ENCODE measurements at regions not wholly inside any gene's neighbourhood (a gene's known extent, or its start where the extent isn't known, plus 50 kb on each side); places are given as distances from the start of the nearest gene placed in this dataset.
"Not testable (repeated sequence)": the region's sequence is repeated elsewhere in the genome, so short reads cannot be mapped to it uniquely, and the experiment has no call there.

DNA sequence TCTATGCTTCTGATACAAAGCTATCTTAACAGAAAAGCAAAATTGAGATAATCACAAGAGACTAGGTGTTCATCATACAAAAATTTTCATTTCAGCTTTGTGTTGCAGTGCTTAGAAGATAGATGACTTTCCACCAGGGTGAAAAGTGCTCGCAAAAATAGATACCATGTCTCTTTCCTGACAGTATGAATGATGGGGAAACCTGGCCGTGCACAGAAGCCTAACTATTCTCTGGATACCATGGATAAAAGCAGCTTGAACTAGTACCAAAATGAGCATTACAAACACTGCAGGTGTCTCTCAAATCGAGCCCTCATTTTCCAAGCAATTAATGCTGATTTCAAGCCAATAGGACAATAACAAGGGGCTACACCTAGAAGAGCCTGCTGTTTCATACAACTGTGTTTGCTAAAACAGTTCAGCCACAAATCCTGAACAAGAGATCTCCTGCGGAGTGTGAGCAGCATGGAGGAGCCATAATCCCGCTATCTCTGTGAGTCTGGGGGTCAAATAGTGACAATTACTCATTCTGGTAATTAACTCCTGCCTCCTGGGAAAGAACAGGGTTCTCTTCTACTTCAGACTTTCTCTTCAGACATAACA, 507.6 kb downstream of the PID1 start:
- H3K4me3 Mint-ChIP-seq, result no peak overlapping the region
- no peak for DNase-seq

DNA sequence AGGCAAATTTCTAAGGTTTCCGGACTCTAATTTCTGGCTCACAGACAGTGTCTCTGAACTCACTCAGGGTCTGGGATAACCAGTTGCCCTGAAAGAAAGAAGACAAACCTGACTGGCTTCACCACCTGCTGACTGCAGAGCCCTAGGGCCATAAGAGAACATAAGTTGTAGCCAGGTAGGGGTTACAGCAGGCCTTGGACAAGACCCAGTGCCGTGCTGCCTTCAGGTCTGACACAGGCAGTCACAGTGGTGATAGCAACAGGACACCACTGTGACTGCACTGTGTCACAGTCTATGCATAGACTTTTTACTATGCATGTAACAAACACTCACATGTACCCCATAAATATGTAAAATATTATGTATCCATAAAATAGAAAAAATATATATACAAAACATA, 508.5 kb downstream of the PID1 start:
- no peaks in the 10 kb centered on the region for H3K27me3 Mint-ChIP-seq (ENCODE audit: low read depth)
- no peak overlapping the region for H3K4me3 Mint-ChIP-seq
- no peak for ATAC-seq (replicated peaks in 1 of 2)
- DNase-seq, result no peak
- no peaks in the 10 kb centered on the region for H3K4me1 Mint-ChIP-seq (ENCODE audit: low read depth)
- H3K9me3 Mint-ChIP-seq, result peaks cover 6 to 8% of the 10 kb centered on the region in 2 donors
- H3K27ac Mint-ChIP-seq, result no peak overlapping the region
- no peaks in the 10 kb centered on the region for H3K36me3 Mint-ChIP-seq (ENCODE audit: insufficient read depth in 2 of 2)

More for the DNA sequence above, 507.6 kb downstream of the PID1 start:
- Mint-ChIP-seq H3K4me1 (ENCODE audit: low read depth) (no peaks in the 10 kb centered on the region), H3K27me3 (ENCODE audit: low read depth) (no peaks in the 10 kb centered on the region), H3K9me3 (peaks cover 6 to 8% of the 10 kb centered on the region in 2 donors), H3K27ac (no peak overlapping the region), H3K36me3 (ENCODE audit: insufficient read depth in 2 of 2) (no peaks in the 10 kb centered on the region)
- no peak for ATAC-seq (replicated peaks in 1 of 2)

DNA sequence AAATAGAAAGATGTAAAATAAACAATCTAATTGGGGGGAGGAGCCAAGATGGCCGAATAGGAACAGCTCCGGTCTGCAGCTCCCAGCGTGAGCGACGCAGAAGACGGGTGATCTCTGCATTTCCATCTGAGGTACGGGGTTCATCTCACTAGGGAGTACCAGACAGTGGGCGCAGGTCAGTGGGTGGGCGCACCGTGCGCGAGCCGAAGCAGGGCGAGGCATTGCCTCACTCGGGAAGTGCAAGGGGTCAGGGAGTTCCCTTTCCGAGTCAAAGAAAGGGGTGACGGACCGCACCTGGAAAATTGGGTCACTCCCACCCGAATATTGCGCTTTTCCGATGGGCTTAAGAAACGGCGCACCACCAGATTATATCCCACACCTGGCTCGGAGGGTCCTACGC, 515.4 kb downstream of the PID1 start:
- H3K27ac Mint-ChIP-seq; ATAC-seq (replicated peaks in 1 of 2); DNase-seq; H3K9me3 Mint-ChIP-seq; H3K4me1 Mint-ChIP-seq (ENCODE audit: low read depth); H3K36me3 Mint-ChIP-seq (ENCODE audit: insufficient read depth in 2 of 2); H3K27me3 Mint-ChIP-seq (ENCODE audit: low read depth); H3K4me3 Mint-ChIP-seq: not testable (repeated sequence)

DNA sequence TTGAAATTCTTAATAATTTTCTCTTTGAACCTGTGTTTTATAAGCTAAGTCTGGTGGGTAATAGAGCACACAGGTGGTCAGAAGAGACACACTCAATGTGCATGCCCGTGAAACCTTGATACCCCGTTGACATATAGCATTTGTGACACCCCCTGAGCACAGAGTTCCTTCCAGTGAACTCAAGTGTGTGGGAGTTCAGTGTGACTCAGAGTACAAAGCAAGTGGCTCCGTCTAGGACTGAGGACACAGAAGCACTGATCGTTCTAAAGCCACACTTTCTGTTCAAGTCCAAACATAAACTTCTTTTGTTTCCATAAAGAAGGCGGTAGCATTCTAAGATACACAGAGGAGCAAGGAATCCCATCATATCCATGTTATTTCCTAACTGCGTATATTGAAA, 523.6 kb downstream of the PID1 start:
- ATAC-seq (replicated peaks in 1 of 2) (no peak), DNase-seq (no peak)
- Mint-ChIP-seq H3K4me3 (no peak overlapping the region), H3K9me3 (peaks cover 2 to 6% of the 10 kb centered on the region in 2 donors), H3K27me3 (ENCODE audit: low read depth) (no peaks in the 10 kb centered on the region), H3K4me1 (ENCODE audit: low read depth) (no peaks in the 10 kb centered on the region), H3K27ac (no peak overlapping the region), H3K36me3 (ENCODE audit: insufficient read depth in 2 of 2) (no peaks in the 10 kb centered on the region)

DNA sequence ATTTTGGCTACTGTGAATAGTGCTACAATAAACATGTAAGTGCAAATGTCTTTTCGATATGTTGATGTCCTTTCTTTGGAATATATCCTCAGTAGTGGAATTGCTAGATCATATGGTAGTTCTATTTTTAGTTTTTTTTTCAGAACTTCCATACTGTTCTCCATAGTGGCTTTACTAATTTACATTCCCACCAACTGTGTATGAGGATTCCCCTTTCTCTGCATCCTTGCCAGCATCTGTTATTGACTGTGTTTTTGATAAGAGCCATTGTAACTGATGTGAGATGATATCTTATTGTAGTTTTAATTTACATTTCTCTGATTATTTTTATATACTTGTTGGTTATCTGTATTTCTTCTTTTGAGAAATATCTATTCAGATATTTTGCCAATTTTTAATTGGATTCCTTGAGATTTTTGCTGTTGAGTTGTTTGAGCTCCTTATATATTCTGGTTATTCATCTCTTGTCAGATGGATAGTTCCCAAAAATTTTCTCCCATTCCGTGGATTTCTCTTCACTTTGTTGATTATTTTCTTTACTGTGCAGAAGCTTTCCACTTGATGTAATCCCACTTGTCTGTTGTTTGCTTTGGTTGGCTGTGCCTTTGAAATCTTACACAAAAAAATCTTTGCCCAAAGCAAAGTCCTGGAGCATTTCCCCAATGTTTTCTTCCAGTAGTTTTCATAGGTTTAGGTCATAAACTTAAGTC, 532.3 kb downstream of the PID1 start:
- Mint-ChIP-seq H3K27ac (no peak overlapping the region), H3K4me1 (ENCODE audit: low read depth) (no peaks in the 10 kb centered on the region), H3K27me3 (ENCODE audit: low read depth) (no peaks in the 10 kb centered on the region), H3K9me3 (peaks cover 4 to 17% of the 10 kb centered on the region in 2 donors), H3K4me3 (no peak overlapping the region), H3K36me3 (ENCODE audit: insufficient read depth in 2 of 2) (no peaks in the 10 kb centered on the region)
- no peak for DNase-seq
- no peak for ATAC-seq (replicated peaks in 1 of 2)

DNA sequence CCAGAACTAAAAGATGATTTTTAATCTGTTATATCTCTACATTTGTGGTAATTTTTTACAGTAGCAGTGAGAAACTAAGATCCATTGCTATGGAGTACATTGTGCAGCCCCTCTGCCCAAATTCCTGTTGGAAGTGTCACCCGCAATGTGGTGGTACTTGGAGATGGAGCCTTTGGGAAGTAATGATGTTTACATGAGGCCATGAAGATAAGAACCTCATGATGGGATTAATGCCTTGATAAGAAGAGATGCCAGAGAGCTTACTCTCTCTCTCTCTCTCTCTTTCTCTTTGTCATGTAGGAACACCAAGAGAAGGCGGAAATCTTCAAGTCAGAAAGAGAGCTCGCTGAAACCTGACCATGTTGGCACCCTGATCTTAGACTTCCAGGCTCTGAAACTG, 535.4 kb downstream of the PID1 start:
- Mint-ChIP-seq H3K4me1 (ENCODE audit: low read depth) (no peaks in the 10 kb centered on the region), H3K27me3 (ENCODE audit: low read depth) (no peaks in the 10 kb centered on the region), H3K9me3 (peaks cover 4 to 18% of the 10 kb centered on the region in 2 donors), H3K27ac (no peak overlapping the region), H3K4me3 (no peak overlapping the region), H3K36me3 (ENCODE audit: insufficient read depth in 2 of 2) (no peaks in the 10 kb centered on the region)
- ATAC-seq (replicated peaks in 1 of 2), result no peak
- DNase-seq, result no peak

DNA sequence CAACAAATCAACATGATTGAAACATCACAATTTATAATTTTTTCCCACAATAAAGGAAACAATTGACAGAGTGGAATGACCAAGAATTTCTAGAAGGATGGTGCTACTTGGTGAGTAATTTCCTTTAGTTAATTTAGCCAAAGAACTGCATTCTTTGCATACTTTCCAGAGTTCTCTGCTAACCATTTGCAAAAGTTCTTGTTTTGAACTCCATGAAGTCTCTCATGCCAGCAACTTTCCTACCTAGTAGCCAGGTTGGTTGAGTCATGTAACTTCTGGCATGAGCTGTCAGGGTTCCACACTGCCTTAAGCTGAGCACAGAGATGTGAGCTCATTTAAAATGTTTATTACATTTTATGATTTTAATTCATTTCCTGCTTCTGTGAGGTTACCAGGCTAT, 539.6 kb downstream of the PID1 start:
- Mint-ChIP-seq H3K27me3 (ENCODE audit: low read depth) (no peaks in the 10 kb centered on the region), H3K27ac (no peak overlapping the region), H3K4me1 (ENCODE audit: low read depth) (no peaks in the 10 kb centered on the region), H3K9me3 (peaks cover 4 to 11% of the 10 kb centered on the region in 2 donors), H3K4me3 (no peak overlapping the region), H3K36me3 (ENCODE audit: insufficient read depth in 2 of 2) (no peaks in the 10 kb centered on the region)
- ATAC-seq (replicated peaks in 1 of 2) (no peak), DNase-seq (no peak)

DNA sequence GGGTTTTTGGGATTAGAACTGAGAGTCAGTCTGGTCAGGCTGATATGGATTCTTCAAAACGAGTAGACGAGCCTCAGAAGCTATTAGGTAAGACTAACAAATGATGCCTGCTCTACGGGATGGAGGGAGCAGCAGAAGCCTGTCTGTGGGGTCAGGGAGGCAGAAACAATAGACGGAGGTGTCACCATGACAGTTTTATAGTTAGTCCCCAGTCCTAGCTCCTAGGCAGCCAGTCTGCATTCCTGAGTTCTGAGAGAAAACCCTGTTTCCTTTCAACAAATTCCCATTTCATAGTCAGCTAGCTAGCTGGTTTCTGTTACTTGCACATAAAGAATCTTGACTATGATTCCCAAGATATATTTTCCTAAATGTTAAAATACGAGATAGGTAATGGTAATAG, 542.1 kb downstream of the PID1 start:
- Mint-ChIP-seq H3K36me3 (ENCODE audit: insufficient read depth in 2 of 2) (no peaks in the 10 kb centered on the region), H3K27me3 (ENCODE audit: low read depth) (no peaks in the 10 kb centered on the region), H3K27ac (no peak overlapping the region), H3K4me1 (ENCODE audit: low read depth) (no peaks in the 10 kb centered on the region), H3K4me3 (no peak overlapping the region), H3K9me3 (peaks cover 3 to 8% of the 10 kb centered on the region in 2 donors)
- no peak for ATAC-seq (replicated peaks in 1 of 2)
- no peak for DNase-seq

DNA sequence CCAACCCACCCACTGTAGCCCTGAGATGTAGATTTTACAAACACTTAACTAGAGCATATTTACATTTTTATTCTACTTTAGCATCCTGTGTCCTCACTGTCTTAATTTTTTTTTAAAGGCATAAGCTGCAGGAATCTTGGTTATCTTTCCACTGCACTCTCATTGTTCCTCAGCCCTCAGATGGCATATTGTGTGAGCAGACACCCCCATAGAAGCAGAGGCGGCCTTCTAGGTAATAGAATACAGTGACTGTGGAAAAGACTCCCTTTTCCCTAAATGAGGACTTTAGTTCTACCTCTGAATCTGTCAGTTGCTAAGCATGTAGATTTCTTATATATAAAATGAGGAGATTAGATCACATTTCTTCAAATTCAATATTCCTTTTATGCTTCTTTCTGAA, 543.5 kb upstream of the SPHKAP start:
- no peaks in the 10 kb centered on the region for H3K4me1 Mint-ChIP-seq (ENCODE audit: low read depth)
- peaks cover 7 to 8% of the 10 kb centered on the region in 2 donors for H3K9me3 Mint-ChIP-seq
- H3K27ac Mint-ChIP-seq, result no peak overlapping the region
- H3K27me3 Mint-ChIP-seq (ENCODE audit: low read depth), result no peaks in the 10 kb centered on the region
- no peak overlapping the region for H3K4me3 Mint-ChIP-seq
- peaks cover 0 to 2% of the 10 kb centered on the region in 2 donors for H3K36me3 Mint-ChIP-seq (ENCODE audit: insufficient read depth in 2 of 2)
- ATAC-seq (replicated peaks in 1 of 2), result no peak
- DNase-seq, result no peak

DNA sequence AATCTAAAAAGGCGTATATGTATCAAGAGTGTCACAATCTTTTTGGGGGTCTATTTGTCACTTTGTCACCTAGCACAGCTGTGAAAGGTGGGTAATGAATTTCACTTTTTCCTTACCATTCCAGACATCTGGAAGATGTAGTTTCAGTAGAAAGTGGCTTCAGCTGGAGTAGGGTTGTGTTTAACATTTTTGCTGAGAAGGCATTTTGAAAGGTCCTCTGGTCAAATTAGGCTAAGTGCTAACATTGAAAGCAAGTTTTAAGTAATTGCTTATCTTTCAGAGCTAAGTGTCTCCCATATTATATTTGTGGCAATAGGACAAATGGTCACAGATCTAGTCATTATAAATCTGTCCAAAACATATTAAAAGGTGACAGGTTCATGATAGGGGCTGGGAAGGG, 542.1 kb upstream of the SPHKAP start:
- H3K27ac Mint-ChIP-seq, result no peak overlapping the region
- H3K27me3 Mint-ChIP-seq (ENCODE audit: low read depth), result no peaks in the 10 kb centered on the region
- H3K36me3 Mint-ChIP-seq (ENCODE audit: insufficient read depth in 2 of 2), result peaks cover 0 to 2% of the 10 kb centered on the region in 2 donors
- H3K4me3 Mint-ChIP-seq, result no peak overlapping the region
- H3K9me3 Mint-ChIP-seq, result peaks cover 5 to 8% of the 10 kb centered on the region in 2 donors
- ATAC-seq (replicated peaks in 1 of 2) (no peak), DNase-seq (no peak)
- H3K4me1 Mint-ChIP-seq (ENCODE audit: low read depth), result no peaks in the 10 kb centered on the region

DNA sequence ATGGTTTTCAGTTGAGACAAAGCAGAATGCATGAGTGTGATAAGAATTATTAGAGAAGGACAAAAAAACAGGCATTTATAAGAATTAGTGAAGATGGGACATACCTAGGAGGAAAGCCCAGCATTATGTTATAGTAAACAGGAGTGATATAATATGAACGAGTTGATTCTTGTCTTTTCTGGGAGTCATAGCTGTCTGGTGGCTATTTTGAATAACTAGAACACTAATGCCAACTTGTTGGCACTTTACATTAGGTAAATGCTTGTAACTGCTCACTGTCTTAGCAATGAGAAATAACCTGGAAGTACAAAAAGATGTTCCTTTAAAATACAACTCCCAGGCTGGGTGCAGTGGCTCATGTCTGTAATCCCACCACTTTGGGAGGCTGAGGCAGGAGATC, 540.8 kb upstream of the SPHKAP start:
- Mint-ChIP-seq H3K9me3 (peaks cover 4 to 8% of the 10 kb centered on the region in 2 donors), H3K4me1 (ENCODE audit: low read depth) (no peaks in the 10 kb centered on the region), H3K27me3 (ENCODE audit: low read depth) (no peaks in the 10 kb centered on the region), H3K36me3 (ENCODE audit: insufficient read depth in 2 of 2) (peaks cover 0 to 2% of the 10 kb centered on the region in 2 donors), H3K4me3 (no peak overlapping the region), H3K27ac (no peak overlapping the region)
- no peak for DNase-seq
- ATAC-seq (replicated peaks in 1 of 2), result no peak

DNA sequence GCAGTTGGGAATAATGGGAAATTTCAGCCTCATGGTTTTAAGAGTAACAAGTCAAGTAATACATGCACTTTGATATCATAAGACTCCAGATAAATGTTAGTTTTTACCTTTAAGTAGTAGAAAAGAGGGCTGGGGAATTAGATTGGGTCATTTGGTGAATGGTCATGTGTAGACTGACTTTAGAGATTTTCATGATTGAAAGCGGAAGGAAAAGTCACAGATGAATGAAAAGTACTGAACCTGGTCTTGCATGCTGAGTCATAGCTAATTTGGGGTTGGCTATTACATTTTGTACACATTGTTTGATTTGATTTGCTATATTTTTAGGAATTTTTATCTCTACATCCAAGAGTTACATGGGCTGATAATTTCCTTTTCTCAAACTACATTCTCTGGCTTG, 539.4 kb upstream of the SPHKAP start:
- DNase-seq (no peak), ATAC-seq (replicated peaks in 1 of 2) (no peak)
- Mint-ChIP-seq H3K36me3 (ENCODE audit: insufficient read depth in 2 of 2) (peaks cover 0 to 2% of the 10 kb centered on the region in 2 donors), H3K27me3 (ENCODE audit: low read depth) (no peaks in the 10 kb centered on the region), H3K4me1 (ENCODE audit: low read depth) (no peaks in the 10 kb centered on the region), H3K27ac (no peak overlapping the region), H3K9me3 (peaks cover 4 to 6% of the 10 kb centered on the region in 2 donors), H3K4me3 (no peak overlapping the region)

DNA sequence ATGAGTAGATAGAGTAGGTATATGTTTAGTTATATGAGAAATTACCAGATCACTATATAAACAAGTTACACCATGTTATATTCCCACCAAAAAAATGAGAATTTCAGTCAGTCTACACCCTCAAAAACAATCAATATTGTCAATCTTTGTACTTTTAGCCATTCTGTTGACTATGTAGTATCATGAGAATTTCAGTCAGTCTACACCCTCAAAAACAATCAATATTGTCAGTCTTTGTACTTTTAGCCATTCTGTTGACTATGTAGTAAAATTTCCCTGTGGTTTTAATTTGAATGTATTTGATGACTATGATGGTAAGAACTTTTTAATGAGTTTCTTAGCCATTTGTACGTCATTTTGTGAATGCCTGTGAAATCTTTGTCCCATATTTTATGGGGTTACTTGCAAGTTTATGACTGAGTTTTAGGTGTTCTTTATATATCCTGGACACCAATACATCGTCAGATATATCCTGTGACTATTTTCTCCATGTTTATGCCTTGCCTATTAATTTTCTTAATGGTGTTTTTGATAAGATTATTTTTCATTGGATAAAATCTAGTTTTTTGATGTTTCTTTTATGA, 528.4 kb upstream of the SPHKAP start:
- Mint-ChIP-seq H3K4me3 (no peak overlapping the region), H3K27ac (no peak overlapping the region), H3K36me3 (ENCODE audit: insufficient read depth in 2 of 2) (no peaks in the 10 kb centered on the region), H3K4me1 (ENCODE audit: low read depth) (no peaks in the 10 kb centered on the region), H3K9me3 (peaks cover 0 to 5% of the 10 kb centered on the region in 2 donors), H3K27me3 (ENCODE audit: low read depth) (no peaks in the 10 kb centered on the region)
- no peak for ATAC-seq (replicated peaks in 1 of 2)
- DNase-seq, result no peak
